Gastrocnemius medialis (tissue), 4 donors: ENCODE measurements at regions not wholly inside any gene's neighbourhood (a gene's known extent, or its start where the extent isn't known, plus 50 kb on each side); places are given as distances from the start of the nearest gene placed in this dataset.

ENCODE experiments used
- CTCF ChIP-seq, 5 experiments: fragments of 450-650 bp in 3 of 5; fragments of 200-600 bp in 2 of 5; sonication (generic) in 2 of 5; IDR thresholded peaks in 4 of 5; conservative IDR thresholded peaks in 1 of 5; 1 replicate in 4 of 5; 2 replicates in 1 of 5; pipeline ENCODE4 v1.5.1; 2016 to 2019; ENCODE audit warnings: antibody characterized with exemption in 5 of 5, mild to moderate bottlenecking in 3 of 5, moderate library complexity in 3 of 5
- POLR2A ChIP-seq, 2 donors: fragments of 450-650 bp; IDR thresholded peaks; one replicate each; pipeline ENCODE4 v1.6.1; 2017; ENCODE audit warnings: antibody characterized with exemption in 2 of 2, mild to moderate bottlenecking in 2 of 2, moderate library complexity in 2 of 2

GRCh38 chr5:162434281-162434680 is 366.7 kb downstream of the GABRG2 start:
- TF ChIP-seq POLR2A (IDR thresholded peaks at IDR 0.05) (no peak), CTCF (IDR thresholded peaks at IDR 0.05 in 4 of 5, conservative IDR thresholded peaks at IDR 0.05 in 1 of 5) (no peak)
